GM21526 (cell line): ENCODE measurements at regions not wholly inside any gene's neighbourhood (a gene's known extent, or its start where the extent isn't known, plus 50 kb on each side); places are given as distances from the start of the nearest gene placed in this dataset.

Source experiments
- ATAC-seq: cut with Tn5 transposase; IDR thresholded peaks from one replicate; pipeline ENCODE4 v1.9.1; 2021; ENCODE audit warnings: moderate library complexity; ENCODE audit not compliant: unreplicated experiment, low FRiP score

GRCh38 chr10:128278362-128278761 lies 152.1 kb upstream of the MKI67 start:
- ATAC-seq = no peak

- ATAC-seq = no peak
These were observed 154.0 kb upstream of the MKI67 start for GRCh38 chr10:128280271-128280670.

- ATAC-seq = no peak
These were observed 155.1 kb upstream of the MKI67 start for GRCh38 chr10:128281343-128281742.

GRCh38 chr10:128281861-128282260 lies 155.6 kb upstream of the MKI67 start:
- ATAC-seq = no peak

- no peak for ATAC-seq
These were observed 160.0 kb upstream of the MKI67 start for GRCh38 chr10:128286141-128286761.

DNA sequence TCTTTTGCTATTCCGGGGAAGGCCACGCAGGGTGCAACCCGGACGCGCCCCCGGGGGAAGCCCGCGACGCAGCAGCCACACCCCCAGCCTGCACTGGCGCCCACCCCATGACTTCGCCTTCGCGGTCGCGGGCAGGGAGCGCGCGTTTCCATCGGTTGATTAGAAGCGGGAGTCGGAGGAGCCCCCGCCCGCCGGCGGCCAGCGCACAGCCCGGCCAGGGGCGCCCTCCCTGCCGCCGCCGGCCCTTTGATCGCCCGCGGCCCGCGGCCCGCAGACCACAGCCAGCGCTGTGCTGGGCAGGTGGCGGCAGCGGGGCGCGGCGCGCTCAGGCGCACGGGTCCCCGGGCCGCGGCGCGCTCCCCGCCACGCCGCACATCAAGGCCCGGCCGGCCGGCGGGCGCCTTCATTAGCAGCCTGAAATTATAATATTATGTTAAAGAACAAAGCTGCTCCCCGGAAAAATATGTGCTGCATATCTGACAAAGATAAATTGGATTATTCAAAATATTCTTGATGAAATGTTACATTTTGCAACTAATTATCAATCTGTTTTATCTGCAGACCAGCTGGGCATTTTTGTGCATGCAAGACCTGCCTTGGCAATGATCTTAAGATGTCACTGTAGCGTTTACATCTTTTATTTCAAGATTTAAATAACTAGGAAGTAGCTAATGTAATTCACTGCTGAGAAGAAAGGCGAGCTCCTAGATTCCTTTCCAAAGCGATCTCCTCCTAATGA lies 160.7 kb upstream of the MKI67 start:
- no peak for ATAC-seq

DNA sequence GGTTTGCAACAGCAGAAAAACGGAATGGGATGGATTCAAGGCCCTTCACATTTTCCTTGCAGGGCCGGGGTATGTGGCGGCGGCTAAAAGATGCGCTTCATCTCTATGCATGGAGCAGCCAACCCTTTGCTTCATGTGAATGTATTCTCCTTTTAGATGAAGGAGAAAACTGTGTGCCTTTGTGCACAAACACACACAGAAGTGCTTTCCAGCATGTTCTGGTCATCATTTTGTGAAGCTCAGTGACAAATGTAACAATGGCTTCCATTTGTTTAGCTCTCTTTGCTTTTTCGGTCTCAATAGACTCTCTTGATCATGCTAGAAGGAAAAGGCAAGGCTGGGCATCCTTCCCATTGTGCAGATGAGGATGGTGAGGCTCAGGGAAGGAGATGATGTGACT lies 161.7 kb upstream of the MKI67 start:
- no peak for ATAC-seq

DNA sequence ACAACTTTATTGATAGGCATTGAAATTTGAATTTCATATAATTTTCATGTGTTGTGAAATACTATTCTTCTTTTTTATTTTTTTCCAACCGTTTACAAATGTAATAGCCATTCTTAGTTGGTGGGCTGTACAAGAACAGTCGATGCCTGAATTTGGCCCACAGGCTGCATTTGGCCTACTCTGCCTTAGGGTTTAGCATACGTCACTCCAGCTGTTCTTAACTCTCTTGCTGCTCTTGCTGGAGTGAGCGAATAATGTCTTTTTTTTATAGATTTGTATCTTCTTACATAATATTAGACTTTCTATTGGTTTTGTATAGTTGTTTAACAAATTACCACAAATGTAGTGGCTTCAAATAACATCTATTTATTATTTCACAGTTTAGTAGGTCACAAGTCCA lies 163.4 kb upstream of the MKI67 start:
- ATAC-seq = no peak

DNA sequence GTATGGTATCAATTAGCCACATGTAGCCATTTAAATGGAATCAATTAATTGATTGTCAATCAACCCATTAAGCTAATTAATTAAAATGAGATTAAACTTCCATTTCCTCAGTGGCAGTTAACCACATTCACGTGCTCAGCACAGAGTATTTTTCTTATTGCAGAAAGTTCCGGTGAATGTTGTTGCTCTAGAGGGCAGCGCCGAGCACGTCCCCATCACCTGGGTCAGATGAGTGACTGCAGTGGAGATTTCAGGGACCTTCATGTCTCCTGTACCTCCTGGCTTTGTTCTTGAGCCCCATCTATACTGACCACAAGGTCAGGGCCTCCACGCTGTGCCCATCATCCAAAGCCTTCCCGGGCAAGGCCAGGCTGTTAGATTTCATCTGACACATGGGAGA lies 168.8 kb upstream of the MKI67 start:
- ATAC-seq = no peak

DNA sequence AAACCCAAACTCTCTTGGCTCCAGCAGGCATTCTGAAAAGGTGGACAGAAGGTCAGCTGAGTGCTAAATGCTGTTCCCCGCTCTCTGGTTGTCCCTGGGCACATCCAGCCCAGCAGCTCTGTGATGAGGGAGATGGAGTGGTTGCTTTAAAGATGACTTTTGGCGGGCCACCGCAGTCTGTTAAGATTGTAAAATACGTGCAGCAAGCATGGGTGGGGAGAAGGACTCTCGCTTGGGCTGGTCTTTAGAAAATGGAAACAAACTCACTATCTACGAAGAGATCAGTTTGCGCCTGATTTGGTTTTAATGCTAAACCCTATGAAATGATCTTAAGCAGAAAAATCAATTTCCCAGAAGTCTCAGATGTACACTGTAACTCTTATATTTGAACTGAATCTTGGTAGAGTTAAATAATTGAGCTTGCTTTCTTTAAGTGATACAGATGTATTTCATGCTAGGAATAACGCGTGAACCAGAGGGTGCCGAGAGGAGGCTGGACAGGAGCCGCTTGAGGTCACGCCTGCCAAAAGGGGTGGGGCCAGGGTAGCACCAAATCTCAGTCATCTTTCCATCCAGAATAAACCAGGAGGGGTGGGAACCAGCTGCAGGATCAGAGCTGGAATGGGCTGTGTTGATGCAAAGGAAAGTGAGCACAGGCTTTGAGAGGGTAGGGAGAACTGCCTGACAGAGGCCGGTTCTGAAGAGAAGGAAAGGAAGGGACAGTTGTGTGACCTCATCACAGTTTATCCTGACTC lies 170.2 kb upstream of the MKI67 start:
- ATAC-seq = no peak

DNA sequence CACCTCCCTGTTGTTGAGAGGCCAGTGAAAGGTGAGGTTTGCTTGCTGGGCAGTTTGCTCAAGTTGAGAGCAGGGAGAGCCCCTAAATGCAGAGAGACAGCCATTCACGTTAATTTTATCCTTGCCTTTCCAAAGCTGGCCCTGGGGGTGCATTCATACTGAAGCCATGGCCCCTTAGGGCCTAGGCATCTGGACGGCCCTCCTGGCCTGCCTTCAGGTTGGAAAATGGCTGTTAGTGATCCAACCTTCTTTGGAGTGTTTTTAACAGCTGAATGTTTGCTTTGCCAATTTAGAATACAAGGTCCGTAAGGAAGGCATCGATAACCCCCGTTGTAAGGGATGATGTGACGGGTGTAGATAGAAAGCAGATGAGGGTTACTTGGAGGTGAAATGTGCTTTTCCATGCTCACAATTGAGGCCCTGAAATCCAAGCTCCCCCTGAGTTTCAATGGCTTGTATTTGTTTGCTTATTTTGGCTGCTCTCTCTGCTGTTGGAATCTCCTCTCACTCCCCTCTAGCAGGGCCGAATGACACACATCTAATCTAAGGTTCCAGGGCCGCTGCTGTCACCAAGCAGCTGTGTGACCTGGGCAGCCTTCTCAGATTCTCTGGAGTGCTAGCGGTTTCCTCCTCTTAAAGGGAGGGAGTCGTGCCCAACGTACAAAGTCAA lies 171.6 kb upstream of the MKI67 start:
- no peak for ATAC-seq

GRCh38 chr10:128298587-128298986 lies 172.4 kb upstream of the MKI67 start:
- ATAC-seq = no peak

- ATAC-seq = no peak
These were observed 174.1 kb upstream of the MKI67 start for GRCh38 chr10:128300290-128300824.

GRCh38 chr10:128301051-128301450 lies 174.8 kb upstream of the MKI67 start:
- ATAC-seq = no peak

DNA sequence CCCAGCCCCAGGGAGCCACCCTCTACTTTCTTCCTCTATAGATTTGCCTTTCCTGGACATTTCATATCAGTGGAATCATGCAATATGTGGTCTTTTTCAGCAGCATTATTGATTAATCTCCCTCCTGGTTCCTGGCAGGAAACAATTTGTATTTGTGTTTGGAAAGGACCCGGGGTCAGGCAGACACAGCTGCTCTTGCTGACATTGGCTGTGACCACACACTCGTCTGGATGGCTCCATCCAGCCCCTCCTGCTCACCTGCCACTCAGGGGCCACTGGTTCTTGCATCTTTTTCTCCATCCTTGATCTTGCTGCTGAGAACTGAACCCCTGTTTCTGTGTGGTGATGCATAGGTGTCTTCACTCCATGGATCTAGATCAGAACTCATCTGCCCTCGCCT lies 176.6 kb upstream of the MKI67 start:
- ATAC-seq = no peak

- no peak for ATAC-seq
These were observed 178.0 kb upstream of the MKI67 start for GRCh38 chr10:128304271-128304670.

DNA sequence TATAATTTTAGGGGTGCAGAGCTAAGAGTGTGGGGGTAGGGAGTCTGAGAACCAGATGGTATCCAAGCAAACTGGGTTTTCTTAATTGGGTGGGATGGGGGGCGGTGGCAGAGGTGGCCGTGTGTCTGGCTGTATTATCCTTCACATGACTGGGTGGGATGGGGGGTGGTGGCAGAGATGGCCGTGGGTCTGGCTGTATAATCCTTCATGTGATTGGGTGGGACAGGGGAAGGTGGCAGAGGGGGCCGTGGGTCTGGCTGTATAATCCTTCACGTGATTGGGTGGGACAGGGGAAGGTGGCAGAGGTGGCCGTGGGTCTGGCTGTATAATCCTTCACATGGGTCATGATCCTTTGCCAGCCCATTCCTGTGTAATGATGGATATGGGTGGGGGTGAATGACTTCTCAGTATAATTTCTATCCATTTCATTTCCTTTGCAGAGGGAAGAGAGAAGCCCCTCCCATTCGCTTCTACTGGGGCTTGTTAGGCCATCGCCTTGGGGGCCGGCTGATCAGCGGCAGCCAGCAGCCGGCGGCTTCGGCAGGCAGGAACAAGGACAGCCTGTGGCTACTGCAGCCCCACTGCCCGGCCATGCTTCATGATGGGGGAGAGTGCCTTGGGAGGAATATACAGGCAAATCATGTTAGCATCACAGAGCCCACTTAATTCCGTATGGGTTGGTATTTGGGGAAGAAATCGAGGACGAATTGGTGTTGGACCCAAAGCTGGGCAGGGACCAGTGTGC lies 179.6 kb upstream of the MKI67 start:
- ATAC-seq = no peak

DNA sequence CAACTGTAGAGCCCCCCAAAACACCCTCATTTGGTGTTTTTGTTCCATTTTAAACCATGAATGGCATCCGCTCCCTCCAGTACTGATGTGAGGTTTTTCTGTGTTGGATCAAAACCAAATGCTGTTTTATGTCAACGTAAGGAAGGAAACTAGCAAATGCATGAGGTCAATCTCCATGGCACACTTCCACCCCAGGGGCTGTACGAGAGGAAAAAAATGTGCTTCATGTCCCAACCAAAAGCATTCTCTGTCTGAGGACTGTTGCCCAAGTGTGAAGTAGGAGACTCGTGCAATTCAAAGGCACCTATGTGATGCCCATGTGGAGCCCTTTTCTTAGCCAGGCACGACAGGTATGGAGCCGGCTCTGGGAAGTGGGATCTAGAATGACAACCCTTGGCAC lies 180.3 kb upstream of the MKI67 start:
- ATAC-seq = no peak

- no peak for ATAC-seq
These were observed 180.7 kb upstream of the MKI67 start for GRCh38 chr10:128306966-128307365.

DNA sequence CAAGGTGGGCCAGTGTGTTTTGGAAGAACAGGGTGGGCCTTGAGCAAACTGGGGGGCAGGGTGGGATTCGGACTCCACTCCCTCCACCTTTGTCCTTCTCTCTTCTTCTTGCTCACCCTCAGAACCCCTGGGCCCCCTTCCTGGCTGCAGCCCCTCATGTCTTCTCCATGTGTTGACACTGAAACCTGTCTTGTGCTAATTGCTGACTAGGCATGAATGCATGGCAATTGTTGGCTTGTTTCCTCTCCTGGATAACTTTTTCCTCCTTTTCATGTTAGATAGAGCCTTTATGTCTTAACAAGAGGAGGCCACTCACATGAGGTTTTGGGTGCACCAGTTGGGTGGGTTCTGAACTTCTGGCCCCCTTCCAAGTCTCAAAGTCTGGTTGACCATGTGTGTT lies 181.6 kb upstream of the MKI67 start:
- no peak for ATAC-seq
